SK-N-SH treated with all-trans-retinoic acid at 6 μM for 48 hours (cell line): ENCODE measurements at regions not wholly inside any gene's neighbourhood (a gene's known extent, or its start where the extent isn't known, plus 50 kb on each side); places are given as distances from the start of the nearest gene placed in this dataset.

Experiments used
- ATAC-seq: fragments of 200-7000 bp; cut with Tn5 transposase; 3 replicates; pipeline ENCODE4 v1.9.1; 2020; ENCODE audit warnings: mild to moderate bottlenecking, moderate library complexity
- ARNTL ChIP-seq: fragments of 450-650 bp; formaldehyde crosslinking; IDR thresholded peaks from 2 replicates; pipeline ENCODE4 v1.5.0; 2020; ENCODE audit warnings: low read depth, mild to moderate bottlenecking, moderate library complexity, borderline replicate concordance
- BACH2 ChIP-seq: fragments of 250-450 bp; sonication (Bioruptor Pico); IDR thresholded peaks from 2 replicates; pipeline ENCODE4 v1.9.0; 2021; ENCODE audit warnings: mild to moderate bottlenecking, borderline replicate concordance
- CREB5 ChIP-seq: fragments of 250-450 bp; sonication (Bioruptor Pico); IDR thresholded peaks from 2 replicates; pipeline ENCODE4 v1.5.1; 2020; ENCODE audit warnings: low read depth, mild to moderate bottlenecking, moderate library complexity
- CSDC2 ChIP-seq: fragments of 250-450 bp; sonication (Bioruptor Pico); IDR thresholded peaks from 2 replicates; pipeline ENCODE4 v1.5.0; 2020; ENCODE audit warnings: mild to moderate bottlenecking, moderate library complexity
- CSRNP3 ChIP-seq: fragments of 250-450 bp; sonication (Bioruptor Pico); IDR thresholded peaks from 2 replicates; pipeline ENCODE4 v1.5.1; 2021; ENCODE audit warnings: mild to moderate bottlenecking, moderate library complexity
- ESRRG ChIP-seq: fragments of 250-450 bp; sonication (Bioruptor Pico); IDR thresholded peaks from 2 replicates; pipeline ENCODE4 v1.6.1; 2021; ENCODE audit warnings: mild to moderate bottlenecking
- GLIS3 ChIP-seq: fragments of 250-450 bp; sonication (Bioruptor Pico); IDR thresholded peaks from 2 replicates; pipeline ENCODE4 v1.5.0; 2020; ENCODE audit warnings: mild to moderate bottlenecking, moderate library complexity
- ISL1 ChIP-seq: fragments of 250-450 bp; sonication (Bioruptor Pico); IDR thresholded peaks from 2 replicates; pipeline ENCODE4 v2.1.2; 2022; ENCODE audit warnings: mild to moderate bottlenecking, moderate library complexity
- OSR1 ChIP-seq: fragments of 250-450 bp; sonication (Bioruptor Pico); IDR thresholded peaks from 2 replicates; pipeline ENCODE4 v1.8.0; 2022; ENCODE audit warnings: moderate library complexity, mild to moderate bottlenecking, inconsistent platforms
- PATZ1 ChIP-seq: fragments of 250-450 bp; sonication (Bioruptor Pico); IDR thresholded peaks from 2 replicates; pipeline ENCODE4 v1.8.0; 2020; ENCODE audit warnings: mild to moderate bottlenecking, moderate library complexity, borderline replicate concordance
- POU6F1 ChIP-seq: fragments of 250-450 bp; sonication (Bioruptor Pico); IDR thresholded peaks from 2 replicates; pipeline ENCODE4 v1.8.0; 2021; ENCODE audit warnings: low read depth, mild to moderate bottlenecking, moderate library complexity, borderline replicate concordance
- PPARA ChIP-seq: fragments of 250-450 bp; sonication (Bioruptor Pico); IDR thresholded peaks from 2 replicates; pipeline ENCODE4 v1.5.0; 2020; ENCODE audit warnings: mild to moderate bottlenecking, borderline replicate concordance
- RARB ChIP-seq: fragments of 250-450 bp; sonication (Bioruptor Pico); IDR thresholded peaks from 2 replicates; pipeline ENCODE4 v1.8.0; 2021; ENCODE audit warnings: mild to moderate bottlenecking, moderate library complexity
- SNAI2 ChIP-seq: fragments of 250-450 bp; sonication (Bioruptor Pico); IDR thresholded peaks from 2 replicates; pipeline ENCODE4 v1.5.0; 2020; ENCODE audit warnings: mild to moderate bottlenecking, moderate library complexity
- TOX ChIP-seq: fragments of 250-450 bp; sonication (Bioruptor Pico); IDR thresholded peaks from 2 replicates; pipeline ENCODE4 v1.8.0; 2021; ENCODE audit warnings: mild to moderate bottlenecking, moderate library complexity, borderline replicate concordance
- TSHZ2 ChIP-seq: fragments of 250-450 bp; sonication (Bioruptor Pico); IDR thresholded peaks from 2 replicates; pipeline ENCODE4 v1.5.0; 2020; ENCODE audit warnings: mild to moderate bottlenecking, moderate library complexity
- ZC3H10 ChIP-seq: fragments of 250-450 bp; sonication (Bioruptor Pico); IDR thresholded peaks from 2 replicates; pipeline ENCODE4 v1.5.1; 2021; ENCODE audit warnings: mild to moderate bottlenecking, moderate library complexity
- ZFP3 ChIP-seq: fragments of 250-450 bp; sonication (Bioruptor Pico); IDR thresholded peaks from 2 replicates; pipeline ENCODE4 v1.5.0; 2020; ENCODE audit warnings: mild to moderate bottlenecking, moderate library complexity
- ZFP30 ChIP-seq: fragments of 450-650 bp; formaldehyde crosslinking; IDR thresholded peaks from 2 replicates; pipeline ENCODE4 v1.5.0; 2022; ENCODE audit warnings: mild to moderate bottlenecking, moderate library complexity
- ZNF565 ChIP-seq: fragments of 450-650 bp; formaldehyde crosslinking; conservative IDR thresholded peaks from 2 replicates; pipeline ENCODE4 v1.5.0; 2020; ENCODE audit warnings: low read depth, mild to moderate bottlenecking, moderate library complexity
- ZNF70 ChIP-seq: fragments of 450-650 bp; formaldehyde crosslinking; IDR thresholded peaks from 2 replicates; pipeline ENCODE4 v1.5.0; 2020; ENCODE audit warnings: mild to moderate bottlenecking, moderate library complexity
- ZNF8 ChIP-seq: fragments of 450-650 bp; formaldehyde crosslinking; IDR thresholded peaks from 2 replicates; pipeline ENCODE4 v1.5.0; 2020; ENCODE audit warnings: mild to moderate bottlenecking, moderate library complexity

GRCh38 chr1:59045137-59045536 is 251.8 kb upstream of the FGGY start (continued):
- TF ChIP-seq TSHZ2 (CRISPR knock-in tag) (no peak), CSDC2 (CRISPR knock-in tag) (no peak), ZNF8 (CRISPR knock-in tag) (no peak), ZNF565 (CRISPR knock-in tag) (no peak), ZFP3 (no peak), BACH2 (CRISPR knock-in tag) (no peak)

GRCh38 chr1:59045636-59046035 is 251.3 kb upstream of the FGGY start:
- ATAC-seq, result no peak
- no peak for TF ChIP-seq TOX (CRISPR knock-in tag)
- TF ChIP-seq CREB5 (CRISPR knock-in tag), result no peak
- no peak for TF ChIP-seq ARNTL (CRISPR knock-in tag)
- no peak for TF ChIP-seq ZNF8 (CRISPR knock-in tag)
- TF ChIP-seq ZFP30 (CRISPR knock-in tag), result no peak
- TF ChIP-seq OSR1, result no peak
- TF ChIP-seq ZNF565 (CRISPR knock-in tag), result no peak
- TF ChIP-seq CSDC2 (CRISPR knock-in tag), result no peak
- no peak for TF ChIP-seq SNAI2 (CRISPR knock-in tag)
- TF ChIP-seq RARB (CRISPR knock-in tag), result no peak

GRCh38 chr1:59046134-59046533 is 250.8 kb upstream of the FGGY start:
- TF ChIP-seq ZNF565 (CRISPR knock-in tag) (no peak), ISL1 (CRISPR knock-in tag) (no peak), ZNF70 (CRISPR knock-in tag) (no peak), ESRRG (no peak), TSHZ2 (CRISPR knock-in tag) (no peak), PPARA (CRISPR knock-in tag) (no peak), CREB5 (CRISPR knock-in tag) (no peak), ZC3H10 (CRISPR knock-in tag) (no peak), ZFP30 (CRISPR knock-in tag) (no peak), ARNTL (CRISPR knock-in tag) (no peak), TOX (CRISPR knock-in tag) (no peak), OSR1 (no peak), SNAI2 (CRISPR knock-in tag) (no peak), POU6F1 (CRISPR knock-in tag) (no peak), GLIS3 (no peak), CSRNP3 (CRISPR knock-in tag) (no peak), PATZ1 (CRISPR knock-in tag) (no peak), ZNF8 (CRISPR knock-in tag) (no peak), RARB (CRISPR knock-in tag) (no peak), ZFP3 (no peak)
- TF ChIP-seq, all 23 proteins: peak for 0
- ATAC-seq, result no peak
